ENCODE measurements at regions not wholly inside any gene's neighbourhood (a gene's known extent, or its start where the extent isn't known, plus 50 kb on each side); places are given as distances from the start of the nearest gene placed in this dataset.

DNA sequence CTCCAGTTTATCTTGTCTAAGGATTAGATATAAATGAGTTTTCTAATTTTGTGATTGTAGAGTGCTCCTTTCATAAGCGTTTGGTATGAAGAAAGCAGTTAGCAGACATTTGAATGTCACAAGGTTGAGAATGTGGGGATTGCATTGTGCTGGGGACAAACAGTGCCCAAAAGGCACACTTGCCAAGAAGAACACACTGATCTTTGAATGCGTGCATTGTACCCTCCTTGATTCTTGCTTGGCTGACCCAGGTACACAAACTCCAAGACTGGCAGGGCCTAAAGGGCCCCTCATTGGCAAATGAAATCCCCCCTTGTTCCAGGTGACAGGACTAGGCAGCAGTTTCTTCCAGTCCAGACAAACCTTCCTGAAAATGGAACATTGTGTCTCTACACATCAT lies 96.9 kb upstream of the LIFR start:
- no peak overlapping the region for H3K4me3 ChIP-seq (ENCODE audit: low read depth, low read length)
- TF ChIP-seq, protein P1, sequence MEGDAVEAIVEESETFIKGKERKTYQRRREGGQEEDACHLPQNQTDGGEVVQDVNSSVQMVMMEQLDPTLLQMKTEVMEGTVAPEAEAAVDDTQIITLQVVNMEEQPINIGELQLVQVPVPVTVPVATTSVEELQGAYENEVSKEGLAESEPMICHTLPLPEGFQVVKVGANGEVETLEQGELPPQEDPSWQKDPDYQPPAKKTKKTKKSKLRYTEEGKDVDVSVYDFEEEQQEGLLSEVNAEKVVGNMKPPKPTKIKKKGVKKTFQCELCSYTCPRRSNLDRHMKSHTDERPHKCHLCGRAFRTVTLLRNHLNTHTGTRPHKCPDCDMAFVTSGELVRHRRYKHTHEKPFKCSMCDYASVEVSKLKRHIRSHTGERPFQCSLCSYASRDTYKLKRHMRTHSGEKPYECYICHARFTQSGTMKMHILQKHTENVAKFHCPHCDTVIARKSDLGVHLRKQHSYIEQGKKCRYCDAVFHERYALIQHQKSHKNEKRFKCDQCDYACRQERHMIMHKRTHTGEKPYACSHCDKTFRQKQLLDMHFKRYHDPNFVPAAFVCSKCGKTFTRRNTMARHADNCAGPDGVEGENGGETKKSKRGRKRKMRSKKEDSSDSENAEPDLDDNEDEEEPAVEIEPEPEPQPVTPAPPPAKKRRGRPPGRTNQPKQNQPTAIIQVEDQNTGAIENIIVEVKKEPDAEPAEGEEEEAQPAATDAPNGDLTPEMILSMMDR (IDR thresholded peaks at IDR 0.05; ENCODE audit: low read depth, low read length): no peak
- no peak for DNase-seq (ENCODE audit: low read depth, low spot score)
- in situ Hi-C loops (cut with HindIII; ENCODE audit: low sequenced_read_pairs): no loop called here

DNA sequence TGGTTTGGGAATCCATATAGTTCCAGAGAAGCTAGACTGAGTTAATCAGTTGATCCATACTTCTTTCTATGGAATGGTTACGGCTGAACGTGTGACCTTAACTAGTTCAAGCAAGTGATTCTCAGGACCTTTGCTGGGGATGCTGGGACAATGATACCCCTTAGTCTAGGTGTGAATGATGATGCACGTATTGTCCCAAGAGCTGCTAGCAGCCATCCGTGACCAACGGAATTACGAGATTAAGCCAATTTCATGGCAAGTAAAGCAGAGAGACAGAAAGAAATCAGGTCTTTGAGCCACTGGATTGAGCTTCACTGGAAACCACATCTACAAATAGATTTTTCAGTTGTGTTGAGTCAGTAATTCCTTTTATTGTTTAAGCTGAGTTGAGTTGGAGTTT lies 99.2 kb upstream of the LIFR start:
- in situ Hi-C loops (cut with HindIII; ENCODE audit: low sequenced_read_pairs): no loop called here
- H3K4me3 ChIP-seq (ENCODE audit: low read depth, low read length): no peak overlapping the region
- no peak for DNase-seq (ENCODE audit: low read depth, low spot score)
- TF ChIP-seq, protein P1 (IDR thresholded peaks at IDR 0.05; ENCODE audit: low read depth, low read length): no peak

DNA sequence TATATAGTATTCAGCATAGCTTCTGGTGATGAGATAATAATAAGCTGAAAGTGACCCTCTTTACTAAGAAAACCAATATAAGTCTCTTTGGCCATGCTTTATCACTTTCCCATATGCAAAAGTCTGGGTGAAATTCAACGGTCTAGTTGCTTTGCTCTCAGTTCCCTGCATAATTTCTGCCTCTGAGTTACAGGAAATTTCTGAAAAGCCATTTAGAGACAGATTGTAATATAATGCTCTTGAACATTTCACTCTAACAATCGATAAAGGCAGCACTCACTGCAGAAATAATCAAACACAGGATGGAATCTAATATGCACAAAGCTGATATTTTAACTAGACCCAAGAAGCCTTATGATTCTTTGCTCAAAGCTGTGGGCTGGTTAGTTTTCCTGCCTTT lies 100.1 kb upstream of the LIFR start:
- no peak for DNase-seq (ENCODE audit: low read depth, low spot score)
- TF ChIP-seq, protein P1 (IDR thresholded peaks at IDR 0.05; ENCODE audit: low read depth, low read length): no peak
- in situ Hi-C loops (cut with HindIII; ENCODE audit: low sequenced_read_pairs): no loop called here
- H3K4me3 ChIP-seq (ENCODE audit: low read depth, low read length): no peak overlapping the region

DNA sequence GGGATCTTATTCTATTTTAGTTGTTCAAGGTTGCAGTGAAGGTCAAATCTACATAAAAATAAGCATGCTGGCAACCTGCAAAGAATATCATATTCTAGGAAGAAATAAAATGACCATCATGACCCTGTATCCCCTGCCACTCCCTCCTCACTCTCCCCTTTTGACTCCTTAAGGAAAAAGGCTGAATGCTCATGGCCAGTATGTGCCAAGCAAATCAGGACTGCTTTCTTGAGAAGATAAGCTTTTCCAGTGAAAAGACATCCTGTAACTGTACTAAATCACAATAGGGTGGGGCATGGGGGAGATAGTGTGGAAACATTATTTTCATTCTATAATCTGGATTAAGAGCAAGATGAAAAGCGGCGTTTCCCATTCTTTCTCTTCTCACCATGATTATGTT lies 100.6 kb upstream of the LIFR start:
- H3K4me3 ChIP-seq (ENCODE audit: low read depth, low read length): no peak overlapping the region
- TF ChIP-seq, protein P1 (IDR thresholded peaks at IDR 0.05; ENCODE audit: low read depth, low read length): no peak
- in situ Hi-C loops (cut with HindIII; ENCODE audit: low sequenced_read_pairs): no loop called here
- DNase-seq (ENCODE audit: low read depth, low spot score): no peak

DNA sequence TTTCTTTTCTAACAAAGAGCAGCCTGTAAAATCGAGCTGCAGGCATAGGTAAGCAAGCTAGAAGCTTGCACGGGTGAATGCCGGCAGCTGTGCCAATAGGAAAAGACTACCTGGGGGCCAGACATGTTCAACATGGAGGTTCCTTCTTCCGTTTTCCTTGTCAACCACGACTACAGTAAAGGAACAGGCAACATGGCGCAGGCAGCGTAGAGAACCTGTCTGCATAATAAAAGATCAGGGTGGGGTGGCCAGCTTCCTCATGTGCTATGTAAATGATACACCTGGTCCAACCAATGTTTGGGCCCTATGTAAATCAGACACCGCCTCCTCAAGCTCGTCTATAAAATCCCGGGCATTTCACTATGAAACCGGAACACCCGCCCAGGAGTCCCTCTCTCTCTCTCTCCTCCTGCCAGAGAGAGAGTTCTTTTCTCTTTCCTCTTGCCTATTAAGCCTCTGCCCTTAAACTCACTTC lies 103.8 kb upstream of the LIFR start:
- TF ChIP-seq, protein P1 (IDR thresholded peaks at IDR 0.05; ENCODE audit: low read depth, low read length): no peak
- H3K4me3 ChIP-seq (ENCODE audit: low read depth, low read length): no peak overlapping the region
- in situ Hi-C loops (cut with HindIII; ENCODE audit: low sequenced_read_pairs): no loop called here
- no peak for DNase-seq (ENCODE audit: low read depth, low spot score)

DNA sequence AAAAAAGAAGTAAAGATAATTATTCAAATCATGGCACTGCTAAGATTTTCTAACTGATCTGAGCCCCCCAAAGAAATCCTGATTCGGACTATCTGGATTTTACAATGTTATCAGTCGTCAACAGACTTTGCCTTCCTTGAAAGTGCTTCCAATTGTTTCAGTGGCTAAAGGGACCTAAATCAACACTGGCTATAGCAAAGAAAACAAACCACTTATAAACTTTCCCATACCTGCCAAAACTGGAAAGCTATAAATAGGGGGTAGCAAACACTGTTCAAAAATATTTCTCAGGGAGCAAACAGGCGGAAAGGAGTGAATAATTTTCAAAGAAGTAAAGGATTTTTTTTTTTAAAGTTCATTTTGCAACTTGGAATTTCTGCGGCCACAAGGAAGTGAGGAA lies 105.6 kb upstream of the LIFR start:
- H3K4me3 ChIP-seq (ENCODE audit: low read depth, low read length): no peak overlapping the region
- in situ Hi-C loops (cut with HindIII; ENCODE audit: low sequenced_read_pairs): no loop called here
- no peak for DNase-seq (ENCODE audit: low read depth, low spot score)
- TF ChIP-seq, protein P1 (IDR thresholded peaks at IDR 0.05; ENCODE audit: low read depth, low read length): no peak

DNA sequence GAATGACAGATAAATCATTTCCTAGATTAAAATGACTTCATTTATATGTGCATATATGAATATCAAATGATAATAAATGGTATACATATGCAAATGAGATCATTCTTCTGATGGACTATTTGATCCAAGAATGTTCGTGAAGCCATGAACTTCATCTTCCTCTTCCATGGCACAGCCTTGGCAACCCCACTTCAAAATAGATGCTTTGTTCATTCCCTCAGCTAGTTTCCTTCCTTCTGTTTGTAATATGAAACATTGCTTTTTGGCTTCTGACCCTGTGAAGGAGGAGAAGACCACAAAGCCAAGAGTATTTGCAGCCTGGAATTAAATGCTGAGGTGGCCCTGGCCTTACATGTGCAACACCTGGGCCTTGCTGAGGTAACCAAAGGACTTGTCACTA lies 106.8 kb upstream of the LIFR start:
- no peak for DNase-seq (ENCODE audit: low read depth, low spot score)
- H3K4me3 ChIP-seq (ENCODE audit: low read depth, low read length): no peak overlapping the region
- TF ChIP-seq, protein P1 (IDR thresholded peaks at IDR 0.05; ENCODE audit: low read depth, low read length): no peak
- in situ Hi-C loops (cut with HindIII; ENCODE audit: low sequenced_read_pairs): no loop called here
